ENCODE measurements at regions not wholly inside any gene's neighbourhood (a gene's known extent, or its start where the extent isn't known, plus 50 kb on each side); places are given as distances from the start of the nearest gene placed in this dataset.
"Not testable (repeated sequence)": the region's sequence is repeated elsewhere in the genome, so short reads cannot be mapped to it uniquely, and the experiment has no call there.

- no peak for DNase-seq
These were observed 331.5 kb upstream of the CNTNAP2 start for GRCh38 chr7:145784809-145785780.

- DNase-seq = not testable (repeated sequence)
These were observed 335.2 kb upstream of the CNTNAP2 start for GRCh38 chr7:145781388-145781787.

GRCh38 chr7:145779140-145779539, 337.5 kb upstream of the CNTNAP2 start:
- DNase-seq = no peak

- DNase-seq = no peak
These were observed 341.8 kb upstream of the CNTNAP2 start for GRCh38 chr7:145774777-145775176.

GRCh38 chr7:145753004-145753403, 363.6 kb upstream of the CNTNAP2 start:
- DNase-seq = no peak

- no peak for DNase-seq
These were observed 379.0 kb upstream of the CNTNAP2 start for GRCh38 chr7:145737617-145738016.

- DNase-seq = no peak
These were observed 381.5 kb upstream of the CNTNAP2 start for GRCh38 chr7:145735061-145735460.

GRCh38 chr7:145732521-145732920, 384.1 kb upstream of the CNTNAP2 start:
- DNase-seq = no peak

GRCh38 chr7:145729691-145730090, 386.9 kb upstream of the CNTNAP2 start:
- DNase-seq = no peak

- no peak for DNase-seq
These were observed 398.5 kb upstream of the CNTNAP2 start for GRCh38 chr7:145718129-145718528.

GRCh38 chr7:145700488-145700887, 416.1 kb upstream of the CNTNAP2 start:
- DNase-seq = no peak

- DNase-seq = no peak
These were observed 417.9 kb upstream of the CNTNAP2 start for GRCh38 chr7:145698526-145699262.

GRCh38 chr7:145697412-145698107, 419.0 kb upstream of the CNTNAP2 start:
- not testable (repeated sequence) for DNase-seq

GRCh38 chr7:145696071-145696470, 420.5 kb upstream of the CNTNAP2 start:
- DNase-seq = no peak

- no peak for DNase-seq
These were observed 424.2 kb upstream of the CNTNAP2 start for GRCh38 chr7:145692237-145692950.

- DNase-seq = no peak
These were observed 425.2 kb upstream of the CNTNAP2 start for GRCh38 chr7:145691377-145691914.

- DNase-seq = no peak
These were observed 435.0 kb upstream of the CNTNAP2 start for GRCh38 chr7:145681646-145682045.

GRCh38 chr7:145681159-145681558, 435.4 kb upstream of the CNTNAP2 start:
- DNase-seq = no peak

- no peak for DNase-seq
These were observed 450.9 kb upstream of the CNTNAP2 start for GRCh38 chr7:145665499-145666258.

GRCh38 chr7:145655666-145656065, 460.9 kb upstream of the CNTNAP2 start:
- DNase-seq = no peak

GRCh38 chr7:145645135-145645515, 471.5 kb upstream of the CNTNAP2 start:
- DNase-seq = no peak
